Right lobe of liver (tissue), 4 donors: ENCODE measurements at regions not wholly inside any gene's neighbourhood (a gene's known extent, or its start where the extent isn't known, plus 50 kb on each side); places are given as distances from the start of the nearest gene placed in this dataset.

Experiments
- POLR2A ChIP-seq: fragments of 450-650 bp; IDR thresholded peaks from one replicate; pipeline ENCODE4 v1.6.1; 2017; ENCODE audit warnings: antibody characterized with exemption, mild to moderate bottlenecking
- TF ChIP-seq, protein P1 (sequence below), 4 donors: fragments of 200-600 bp in 3 of 4; fragments of 450-650 bp in 1 of 4; IDR thresholded peaks; one replicate each; pipeline versions ENCODE4 v1.5.1 to v1.8.0; 2016 to 2022; ENCODE audit warnings: antibody characterized with exemption in 4 of 4, mild to moderate bottlenecking in 2 of 4
- donor health status: DM: no; HTN: no; CAD: no.
- donor health status: DM: no; HTN: no; CAD: no.
- donor health status: DM: no; HTN: yes; CAD: no.

GRCh38 chr10:111240348-111240747 is 163.5 kb downstream of the ADRA2A start:
- TF ChIP-seq, protein P1, sequence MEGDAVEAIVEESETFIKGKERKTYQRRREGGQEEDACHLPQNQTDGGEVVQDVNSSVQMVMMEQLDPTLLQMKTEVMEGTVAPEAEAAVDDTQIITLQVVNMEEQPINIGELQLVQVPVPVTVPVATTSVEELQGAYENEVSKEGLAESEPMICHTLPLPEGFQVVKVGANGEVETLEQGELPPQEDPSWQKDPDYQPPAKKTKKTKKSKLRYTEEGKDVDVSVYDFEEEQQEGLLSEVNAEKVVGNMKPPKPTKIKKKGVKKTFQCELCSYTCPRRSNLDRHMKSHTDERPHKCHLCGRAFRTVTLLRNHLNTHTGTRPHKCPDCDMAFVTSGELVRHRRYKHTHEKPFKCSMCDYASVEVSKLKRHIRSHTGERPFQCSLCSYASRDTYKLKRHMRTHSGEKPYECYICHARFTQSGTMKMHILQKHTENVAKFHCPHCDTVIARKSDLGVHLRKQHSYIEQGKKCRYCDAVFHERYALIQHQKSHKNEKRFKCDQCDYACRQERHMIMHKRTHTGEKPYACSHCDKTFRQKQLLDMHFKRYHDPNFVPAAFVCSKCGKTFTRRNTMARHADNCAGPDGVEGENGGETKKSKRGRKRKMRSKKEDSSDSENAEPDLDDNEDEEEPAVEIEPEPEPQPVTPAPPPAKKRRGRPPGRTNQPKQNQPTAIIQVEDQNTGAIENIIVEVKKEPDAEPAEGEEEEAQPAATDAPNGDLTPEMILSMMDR (IDR thresholded peaks at IDR 0.05): no peak
- TF ChIP-seq POLR2A: no peak
